GM08714 (cell line): ENCODE measurements at regions not wholly inside any gene's neighbourhood (a gene's known extent, or its start where the extent isn't known, plus 50 kb on each side); places are given as distances from the start of the nearest gene placed in this dataset.
"Not testable (repeated sequence)": the region's sequence is repeated elsewhere in the genome, so short reads cannot be mapped to it uniquely, and the experiment has no call there.

Source experiments
- H3K4me3 ChIP-seq: fragments of 200-500 bp; sonication (Bioruptor generic); 2 replicates; pipeline ENCODE4 v1.5.1; 2014; ENCODE audit warnings: mild to moderate bottlenecking, low read length, inconsistent platforms
- ZNF274 ChIP-seq: IDR thresholded peaks from 2 replicates; pipeline ENCODE4 v1.6.1; 2012; ENCODE audit warnings: mild to moderate bottlenecking, low read depth, low read length

GRCh38 chr2:146997945-146998344 is 846.9 kb upstream of the ACVR2A start:
- no peak for TF ChIP-seq ZNF274
- no peak overlapping the region for H3K4me3 ChIP-seq

GRCh38 chr2:146997488-146997887 is 847.3 kb upstream of the ACVR2A start:
- no peak for TF ChIP-seq ZNF274
- H3K4me3 ChIP-seq: no peak overlapping the region

GRCh38 chr2:146994246-146994645 is 850.6 kb upstream of the ACVR2A start:
- no peak overlapping the region for H3K4me3 ChIP-seq
- no peak for TF ChIP-seq ZNF274

- TF ChIP-seq ZNF274: no peak
- no peak overlapping the region for H3K4me3 ChIP-seq
Measured at GRCh38 chr2:146992466-146992865, 852.4 kb upstream of the ACVR2A start.

GRCh38 chr2:146992057-146992456 is 852.8 kb upstream of the ACVR2A start:
- no peak for TF ChIP-seq ZNF274
- no peak overlapping the region for H3K4me3 ChIP-seq

DNA sequence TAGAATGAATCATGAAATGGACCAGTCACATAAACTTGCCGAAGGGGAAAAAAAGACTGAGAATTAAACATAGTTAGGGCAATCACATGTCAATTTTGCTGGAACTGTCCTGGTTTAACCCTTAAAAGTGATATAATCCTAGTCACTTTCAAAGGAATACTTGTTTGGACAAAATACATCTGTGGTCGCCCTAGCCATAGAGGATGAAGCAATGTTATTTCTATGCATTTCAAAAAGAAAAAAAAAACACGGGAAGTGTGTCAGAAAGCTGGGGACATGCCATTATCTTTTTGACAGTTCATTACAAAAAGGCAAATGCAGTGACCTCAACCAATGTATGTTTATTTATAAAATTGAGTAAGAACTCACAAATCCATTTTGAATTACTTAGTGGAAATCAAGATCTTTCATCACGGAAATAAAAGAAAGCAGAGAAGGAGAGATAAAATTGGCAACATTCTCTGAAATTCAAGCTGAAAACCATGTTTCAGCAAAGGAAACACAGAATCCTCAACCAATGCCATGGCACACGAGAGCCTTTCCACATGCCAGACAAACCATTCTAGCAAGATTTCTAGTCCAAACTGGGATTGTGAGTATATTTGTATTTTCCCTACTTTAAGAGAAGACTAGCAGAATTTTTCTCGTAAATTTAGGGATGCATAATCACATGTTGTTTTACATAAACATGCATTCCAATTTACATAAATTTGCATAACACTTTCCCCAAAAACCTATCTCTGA is 854.3 kb upstream of the ACVR2A start:
- TF ChIP-seq ZNF274: no peak
- H3K4me3 ChIP-seq: no peak overlapping the region

DNA sequence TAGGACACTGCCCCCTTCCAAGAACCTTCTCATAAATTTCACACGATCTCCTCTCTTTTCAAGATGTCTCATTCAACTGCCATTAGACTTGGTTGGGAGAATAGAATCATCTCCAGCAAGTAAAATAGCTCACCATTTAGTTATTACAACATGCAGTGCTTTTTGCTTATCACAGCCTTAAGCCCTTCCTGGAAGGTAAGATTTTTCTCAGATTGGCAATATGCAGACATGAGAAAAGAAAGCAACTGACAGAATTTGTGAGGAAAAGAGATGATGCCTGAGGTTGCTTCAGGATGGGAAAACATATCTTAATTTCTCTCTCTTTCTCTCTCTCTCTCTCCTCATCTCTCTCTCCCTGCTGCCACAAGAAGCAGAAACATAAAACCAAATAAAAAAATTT is 855.1 kb upstream of the ACVR2A start:
- H3K4me3 ChIP-seq: no peak overlapping the region
- no peak for TF ChIP-seq ZNF274

DNA sequence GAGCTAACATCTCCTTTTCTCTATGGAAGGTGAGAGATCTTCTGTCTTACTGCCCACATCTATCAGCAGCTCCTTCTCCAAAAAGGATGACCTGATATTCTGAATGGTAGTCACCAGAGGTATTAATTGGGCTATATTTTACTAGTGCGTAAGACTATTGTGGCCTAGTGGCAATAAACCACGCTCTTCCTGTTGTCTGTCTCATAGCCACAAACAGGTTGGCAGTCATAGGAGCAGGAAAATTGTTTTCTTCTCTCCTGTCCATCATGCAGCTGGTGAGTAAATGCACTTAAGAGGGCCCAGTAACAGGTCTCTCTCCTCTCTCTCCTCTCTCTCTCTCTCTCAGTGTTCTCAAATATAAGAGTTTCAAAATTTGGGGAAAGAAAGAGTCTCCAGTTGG is 856.8 kb upstream of the ACVR2A start:
- no peak for TF ChIP-seq ZNF274
- no peak overlapping the region for H3K4me3 ChIP-seq

GRCh38 chr2:146986161-146986560 is 858.7 kb upstream of the ACVR2A start:
- no peak for TF ChIP-seq ZNF274
- no peak overlapping the region for H3K4me3 ChIP-seq

GRCh38 chr2:146985753-146986152 is 859.1 kb upstream of the ACVR2A start:
- no peak overlapping the region for H3K4me3 ChIP-seq
- TF ChIP-seq ZNF274: no peak

- no peak overlapping the region for H3K4me3 ChIP-seq
- no peak for TF ChIP-seq ZNF274
Measured at GRCh38 chr2:146984014-146984413, 860.8 kb upstream of the ACVR2A start.

DNA sequence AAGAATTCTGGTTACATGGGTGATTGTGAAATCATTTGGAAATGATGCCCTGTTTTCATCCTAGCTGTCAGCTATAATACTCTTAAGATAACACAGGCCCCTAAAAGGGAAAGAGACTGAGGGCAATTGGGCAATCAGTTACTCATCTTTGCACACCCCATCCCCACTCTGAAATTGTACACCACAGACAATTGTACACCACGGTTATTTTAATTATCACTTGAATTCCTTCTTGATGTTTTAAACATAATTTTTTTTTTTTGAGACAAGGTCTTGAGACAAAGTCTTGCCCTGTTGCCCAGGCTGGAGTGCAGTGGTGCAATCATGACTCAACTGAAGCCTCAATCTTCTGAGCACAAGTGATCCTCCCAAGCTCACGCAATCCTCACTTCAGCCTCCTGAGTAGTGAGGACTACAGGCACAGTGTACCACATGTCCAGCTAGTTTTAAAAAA is 862.4 kb upstream of the ACVR2A start:
- no peak overlapping the region for H3K4me3 ChIP-seq
- no peak for TF ChIP-seq ZNF274

DNA sequence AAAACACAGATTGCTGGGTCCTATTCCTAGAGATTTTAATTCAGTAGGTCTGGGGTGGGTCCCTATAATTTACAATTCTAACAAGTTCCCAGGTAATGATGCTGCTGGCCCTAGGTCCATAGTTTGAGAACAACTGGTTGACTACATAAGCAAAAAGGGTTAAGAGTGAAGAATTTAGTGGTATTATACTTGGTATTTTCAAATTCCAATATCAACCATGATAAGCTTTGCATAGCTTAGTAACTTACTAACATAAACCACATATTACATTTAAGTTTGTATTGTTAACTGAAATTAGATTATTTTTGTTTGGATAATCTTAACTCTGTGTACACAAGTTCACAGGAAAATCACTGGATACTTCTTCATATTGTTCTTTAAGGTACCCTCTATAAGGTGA is 862.9 kb upstream of the ACVR2A start:
- H3K4me3 ChIP-seq: no peak overlapping the region
- no peak for TF ChIP-seq ZNF274

DNA sequence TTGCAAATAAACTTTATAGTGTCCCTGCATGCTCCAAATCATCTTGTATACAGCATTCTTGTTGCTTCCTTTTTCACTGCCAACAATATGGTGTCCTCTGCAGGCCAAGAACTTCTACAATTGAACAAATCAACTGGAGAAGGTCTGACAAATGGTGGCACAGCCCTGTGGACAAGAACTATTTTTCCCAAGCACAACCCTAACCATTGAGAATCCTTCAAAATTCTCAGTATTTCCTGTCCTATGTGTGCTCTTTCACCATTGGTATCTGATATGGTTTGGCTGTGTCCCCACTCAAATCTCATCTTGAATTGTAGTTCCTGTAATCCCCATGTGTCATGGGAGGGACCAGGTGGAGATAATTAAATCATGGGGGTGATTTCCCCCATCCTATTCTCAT is 865.1 kb upstream of the ACVR2A start:
- TF ChIP-seq ZNF274: no peak
- no peak overlapping the region for H3K4me3 ChIP-seq

DNA sequence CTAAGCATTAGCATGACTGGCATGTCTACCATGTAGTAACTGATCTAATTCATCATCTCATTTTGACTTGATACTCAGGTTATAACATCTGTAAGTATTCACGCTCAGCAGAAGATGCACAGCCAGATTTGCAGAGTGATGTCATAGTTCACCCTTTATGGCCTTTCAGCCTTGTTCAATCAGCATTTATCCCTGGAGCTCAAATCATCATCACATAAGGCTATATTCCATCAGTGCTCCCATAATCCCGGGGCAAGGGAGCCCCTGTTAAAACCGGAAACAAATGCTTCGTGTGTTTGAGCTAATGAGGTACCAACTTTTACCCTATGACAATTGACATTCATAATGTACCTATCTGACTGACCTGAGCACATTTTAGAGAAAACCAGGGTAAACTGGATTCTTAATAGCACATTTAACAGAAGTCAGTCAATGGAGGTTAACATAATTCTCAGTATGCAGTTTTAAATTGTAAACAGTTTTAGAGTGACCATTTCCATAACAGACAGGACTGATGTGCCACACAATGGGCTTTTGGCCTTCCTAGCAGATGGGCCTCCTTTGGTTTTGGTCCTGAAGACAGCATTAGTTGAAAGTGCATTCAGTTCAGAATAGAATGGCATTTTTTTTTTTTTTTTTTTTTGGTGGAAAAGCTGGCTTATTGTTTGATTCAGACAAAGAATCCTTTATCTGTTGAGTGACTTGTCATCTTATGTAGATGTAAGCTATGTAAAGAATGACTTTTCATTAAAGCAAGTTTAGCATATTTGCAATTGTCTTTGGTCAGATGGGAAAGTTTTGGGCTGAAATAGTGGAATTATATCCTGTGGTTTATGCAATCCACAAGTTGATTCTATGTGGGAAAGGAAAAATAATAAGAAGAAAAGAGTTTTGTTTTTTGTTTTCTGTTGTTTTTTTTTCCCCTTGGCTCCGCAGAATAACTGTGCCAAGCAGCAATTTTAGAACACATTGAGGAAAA is 866.0 kb upstream of the ACVR2A start:
- no peak for TF ChIP-seq ZNF274

DNA sequence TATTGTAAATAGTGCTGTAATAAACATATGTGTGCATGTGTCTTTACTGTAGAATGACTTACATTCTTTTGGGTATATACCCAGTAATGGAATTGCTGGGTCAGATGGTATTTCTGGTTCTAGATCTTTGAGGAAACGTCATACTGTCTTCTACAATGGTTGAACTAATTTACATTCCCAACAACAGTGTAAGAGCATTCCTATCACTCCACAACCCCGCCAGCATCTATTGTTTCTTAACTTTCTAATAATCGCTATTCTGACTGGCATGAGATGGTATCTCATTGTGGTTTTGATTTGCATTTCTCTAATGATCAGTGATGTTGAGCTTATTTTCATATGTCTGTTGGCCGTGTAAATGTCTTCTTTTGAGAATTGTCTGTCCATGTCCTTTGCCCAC is 873.8 kb upstream of the ACVR2A start:
- H3K4me3 ChIP-seq: not testable (repeated sequence)

More for the DNA sequence above, 866.0 kb upstream of the ACVR2A start:
- H3K4me3 ChIP-seq: no peak overlapping the region

GRCh38 chr2:146969703-146970102 is 875.1 kb upstream of the ACVR2A start:
- H3K4me3 ChIP-seq: not testable (repeated sequence)
